ENCODE measurements at regions not wholly inside any gene's neighbourhood (a gene's known extent, or its start where the extent isn't known, plus 50 kb on each side); places are given as distances from the start of the nearest gene placed in this dataset.

GRCh38 chr5:2091921-2092320, 209.2 kb upstream of the IRX4 start:
- Histone ChIP-seq H3K4me3 (replicated peaks in 1 of 3; ENCODE audit: insufficient read depth in 1 of 3, low read depth in 1 of 3, low read length in 3 of 3) (no peak overlapping the region), H3K36me3 (ENCODE audit: control insufficient read depth in 2 of 2, extremely low read depth in 1 of 2, insufficient read depth in 2 of 2, low read length in 2 of 2) (no peaks in the 10 kb centered on the region), H2AFZ (ENCODE audit: low read depth, low read length) (no peak overlapping the region), H4K20me1 (replicated peaks; ENCODE audit: control insufficient read depth, extremely low read depth, insufficient read depth, low read length) (no peaks in the 10 kb centered on the region), H3K27me3 (ENCODE audit: control insufficient read depth in 2 of 2, insufficient read depth in 2 of 2, low read length in 2 of 2) (no peaks in the 10 kb centered on the region), H3K27ac (ENCODE audit: insufficient read depth, low read depth, low read length) (no peak overlapping the region), H3K9me1 (replicated peaks; ENCODE audit: control insufficient read depth, extremely low read depth, insufficient read depth, low read length) (no peaks in the 10 kb centered on the region), H3K4me2 (ENCODE audit: insufficient read depth, low read length) (no peak overlapping the region), H3K79me2 (ENCODE audit: control insufficient read depth, insufficient read depth, low read length) (no peaks in the 10 kb centered on the region), H3K4me1 (ENCODE audit: control insufficient read depth, extremely low read depth, insufficient read depth, low read length) (no peaks in the 10 kb centered on the region), H3K9me3 (replicated peaks; ENCODE audit: control insufficient read depth, insufficient read depth, low read length) (peaks cover 3% of the 10 kb centered on the region), H3K9ac (replicated peaks; ENCODE audit: extremely low read depth, insufficient read depth, low read length) (no peak overlapping the region)
- POLR2A ChIA-PET: no interaction called here
- FAIRE-seq (no peak), DNase-seq (ENCODE audit: low read depth, low spot score) (no peak)
- no TSS peak for BruUV-seq (replicated peaks)
- TF ChIP-seq JUN (IDR thresholded peaks at IDR 0.05; ENCODE audit: borderline replicate concordance, insufficient read depth, insufficient read length, low read depth) (no peak), POLR2A (IDR thresholded peaks at IDR 0.05; ENCODE audit: low read depth, low read length) (no peak), MYC (IDR thresholded peaks at IDR 0.05; ENCODE audit: low read depth, low read length) (no peak), CTCF (IDR thresholded peaks at IDR 0.05; ENCODE audit: extremely low read depth in 1 of 2, insufficient read depth in 1 of 2, low read depth in 1 of 2, low read length in 2 of 2) (no peak), POLR2AphosphoS5 (IDR thresholded peaks at IDR 0.05; ENCODE audit: insufficient read depth, low read depth, low read length) (no peak), GATA2 (IDR thresholded peaks at IDR 0.05; ENCODE audit: insufficient read depth, insufficient read length, low read depth, low read length) (no peak), FOS (IDR thresholded peaks at IDR 0.05; ENCODE audit: borderline replicate concordance, insufficient read depth, low read length) (no peak), EZH2 (IDR thresholded peaks at IDR 0.05; ENCODE audit: borderline replicate concordance, low read depth, low read length, severe bottlenecking) (no peak), MAX (IDR thresholded peaks at IDR 0.05; ENCODE audit: insufficient read depth, insufficient read length) (no peak)
- intact Hi-C loops (cut with micrococcal nuclease) (no loop called here), dilution Hi-C loops (cut with MboI; ENCODE audit: extremely low pct_ligation_motif_present, low sequenced_read_pairs) (no loop called here)
- CTCF ChIA-PET: no interaction called here

Data from endothelial cell of umbilical vein (primary cell).